Panc1 (cell line): ENCODE measurements at regions not wholly inside any gene's neighbourhood (a gene's known extent, or its start where the extent isn't known, plus 50 kb on each side); places are given as distances from the start of the nearest gene placed in this dataset.

ENCODE experiments used
- ATAC-seq: fragments of 200-7000 bp; cut with Tn5 transposase; 2 replicates; pipeline ENCODE4 v1.9.1; 2020; ENCODE audit warnings: mild to moderate bottlenecking, moderate library complexity
- BruUV-seq: library from RNA; stranded (reverse); fragments of 400-500 nt; replicated peaks from 2 replicates; lab custom pipeline; 2021; lab: Mats Ljungman, UMichigan
- CTCF ChIA-PET: fragments of 300-600 bp; sonication (Branson Sonifier 250); formaldehyde crosslinking; loops from one replicate; lab custom pipeline; 2022; ENCODE audit warnings: antibody characterized with exemption; lab: Charles Lee
- POLR2A ChIA-PET: fragments of 300-600 bp; sonication (Branson Sonifier 250); formaldehyde crosslinking; loops from one replicate; lab custom pipeline; 2022; ENCODE audit warnings: antibody characterized with exemption; lab: Charles Lee
- DNase-seq: peaks from one replicate; pipeline ENCODE4 v3.0.0-alpha.2; 2010; ENCODE audit warnings: low read depth, low spot score
- H3K27ac ChIP-seq: 2 replicates; pipeline ENCODE4 v1.5.1; 2011; ENCODE audit warnings: mild to moderate bottlenecking, low read length, inconsistent platforms
- H3K27me3 ChIP-seq: fragments of 200-500 bp; sonication (Bioruptor generic); 2 replicates; pipeline ENCODE4 v1.6.0; 2014; ENCODE audit warnings: low read length, inconsistent platforms; ENCODE audit not compliant: control insufficient read depth, insufficient read depth
- H3K36me3 ChIP-seq: fragments of 200-500 bp; sonication (Bioruptor generic); 2 replicates; pipeline ENCODE4 v1.5.1; 2014; ENCODE audit warnings: inconsistent platforms, mild to moderate bottlenecking, low read length, moderate library complexity; ENCODE audit not compliant: control insufficient read depth, insufficient read depth
- H3K4me1 ChIP-seq: 2 replicates; pipeline ENCODE4 v1.5.1; 2011; ENCODE audit warnings: inconsistent platforms, mild to moderate bottlenecking, low read length, moderate library complexity; ENCODE audit not compliant: control insufficient read depth, insufficient read depth
- H3K4me3 ChIP-seq, 2 experiments: 2 replicates each; pipeline ENCODE4 v1.5.1; 2011 to 2012; ENCODE audit warnings: low read depth in 2 of 2, low read length in 2 of 2, mild to moderate bottlenecking in 2 of 2, inconsistent platforms in 1 of 2, moderate library complexity in 1 of 2
- H3K9me3 ChIP-seq: fragments of 200-500 bp; sonication (Bioruptor generic); 2 replicates; pipeline ENCODE4 v1.5.1; 2014; ENCODE audit warnings: low read depth, mild to moderate bottlenecking, inconsistent platforms, low read length, moderate library complexity; ENCODE audit not compliant: control insufficient read depth, insufficient read depth
- POLR2AphosphoS5 ChIP-seq: IDR thresholded peaks from 2 replicates; pipeline ENCODE4 v1.6.1; 2012; ENCODE audit warnings: mild to moderate bottlenecking, low read depth, low read length, moderate library complexity
- SIN3A ChIP-seq: IDR thresholded peaks from 2 replicates; pipeline ENCODE4 v1.6.1; 2012; ENCODE audit warnings: low read depth, mild to moderate bottlenecking, low read length, moderate library complexity, borderline replicate concordance; ENCODE audit not compliant: insufficient read depth
- TCF7L2 ChIP-seq: IDR thresholded peaks from 2 replicates; pipeline ENCODE4 v1.6.1; 2011; ENCODE audit warnings: mild to moderate bottlenecking, low read depth, low read length, inconsistent platforms
- in situ Hi-C: cut with HindIII; loops from 2 replicates; pipeline ENCODE4 v1.10.0; 2016; ENCODE audit warnings: low sequenced_read_pairs, low pct_unique_long_range_greater_than_20kb
- intact Hi-C: fragments of 100-400 bp; cut with micrococcal nuclease; formaldehyde crosslinking; loops from one replicate; pipeline ENCODE4 v1.10.0; 2022; ENCODE audit not compliant: unreplicated experiment
- TF ChIP-seq, protein P1 (sequence below), 2 experiments: IDR thresholded peaks; 2 replicates each; pipeline ENCODE4 v1.6.1; 2011 to 2012; ENCODE audit warnings: low read depth in 2 of 2, control low read depth in 1 of 2, low read length in 1 of 2, mild to moderate bottlenecking in 1 of 2, moderate library complexity in 1 of 2; ENCODE audit not compliant: insufficient read depth in 1 of 2
- TF ChIP-seq, protein P2 (sequence below): fragments of 450-650 bp; IDR thresholded peaks from 2 replicates; pipeline ENCODE4 v1.5.1; 2017; ENCODE audit warnings: mild to moderate bottlenecking

DNA sequence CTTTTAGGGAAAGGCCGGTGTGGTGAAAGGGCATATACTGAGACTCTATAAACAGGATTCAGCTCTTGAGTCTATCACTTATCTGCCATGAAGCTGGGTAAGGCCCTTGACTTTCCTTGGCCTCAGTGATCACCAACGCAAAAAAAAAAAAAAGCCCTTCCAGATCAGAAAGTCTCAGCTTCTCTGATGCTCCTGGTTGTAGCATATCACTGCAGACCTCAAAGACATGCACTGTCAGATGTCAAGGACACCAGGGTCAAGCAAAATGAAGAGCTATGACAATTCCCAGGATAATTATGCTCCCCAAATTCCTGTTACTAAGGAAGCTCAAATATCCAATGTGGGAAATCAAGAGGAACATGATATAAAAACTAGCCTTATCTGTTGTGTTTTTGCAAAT, 68.3 kb upstream of the IFNE start:
- POLR2A ChIA-PET: interaction anchor here (0.6 to 0.7 kb wide), 3 partner anchors 17 to 1335 kb away, joined by 3 to 9 read pairs (median 4); no protein-coding TSS in a partner anchor
- in situ Hi-C loops: loop anchor here (10.0 kb wide), 1 partner anchor 124 kb away; no protein-coding TSS in a partner anchor
- no peak for DNase-seq
- TF ChIP-seq TCF7L2: no peak
- TF ChIP-seq, protein P1, sequence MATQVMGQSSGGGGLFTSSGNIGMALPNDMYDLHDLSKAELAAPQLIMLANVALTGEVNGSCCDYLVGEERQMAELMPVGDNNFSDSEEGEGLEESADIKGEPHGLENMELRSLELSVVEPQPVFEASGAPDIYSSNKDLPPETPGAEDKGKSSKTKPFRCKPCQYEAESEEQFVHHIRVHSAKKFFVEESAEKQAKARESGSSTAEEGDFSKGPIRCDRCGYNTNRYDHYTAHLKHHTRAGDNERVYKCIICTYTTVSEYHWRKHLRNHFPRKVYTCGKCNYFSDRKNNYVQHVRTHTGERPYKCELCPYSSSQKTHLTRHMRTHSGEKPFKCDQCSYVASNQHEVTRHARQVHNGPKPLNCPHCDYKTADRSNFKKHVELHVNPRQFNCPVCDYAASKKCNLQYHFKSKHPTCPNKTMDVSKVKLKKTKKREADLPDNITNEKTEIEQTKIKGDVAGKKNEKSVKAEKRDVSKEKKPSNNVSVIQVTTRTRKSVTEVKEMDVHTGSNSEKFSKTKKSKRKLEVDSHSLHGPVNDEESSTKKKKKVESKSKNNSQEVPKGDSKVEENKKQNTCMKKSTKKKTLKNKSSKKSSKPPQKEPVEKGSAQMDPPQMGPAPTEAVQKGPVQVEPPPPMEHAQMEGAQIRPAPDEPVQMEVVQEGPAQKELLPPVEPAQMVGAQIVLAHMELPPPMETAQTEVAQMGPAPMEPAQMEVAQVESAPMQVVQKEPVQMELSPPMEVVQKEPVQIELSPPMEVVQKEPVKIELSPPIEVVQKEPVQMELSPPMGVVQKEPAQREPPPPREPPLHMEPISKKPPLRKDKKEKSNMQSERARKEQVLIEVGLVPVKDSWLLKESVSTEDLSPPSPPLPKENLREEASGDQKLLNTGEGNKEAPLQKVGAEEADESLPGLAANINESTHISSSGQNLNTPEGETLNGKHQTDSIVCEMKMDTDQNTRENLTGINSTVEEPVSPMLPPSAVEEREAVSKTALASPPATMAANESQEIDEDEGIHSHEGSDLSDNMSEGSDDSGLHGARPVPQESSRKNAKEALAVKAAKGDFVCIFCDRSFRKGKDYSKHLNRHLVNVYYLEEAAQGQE (IDR thresholded peaks at IDR 0.05; ENCODE audit: insufficient read depth in 1 of 2, low read depth in 2 of 2, low read length in 1 of 2): no peak
- peak; percentile 12; the same call in 1 of the 2 replicates for TF ChIP-seq POLR2AphosphoS5
- Histone ChIP-seq H3K9me3 (no peaks in the 10 kb centered on the region), H3K36me3 (peaks cover 3% of the 10 kb centered on the region; the same call in 1 of the 2 replicates), H3K4me1 (peaks cover 95% of the 10 kb centered on the region), H3K27ac (peak overlapping the region; percentile 99), H3K4me3 (peak overlapping the region; percentile 3 to 34; a peak in 3 of 4 replicates), H3K27me3 (no peaks in the 10 kb centered on the region)
- no TSS peak for BruUV-seq
- ATAC-seq: 0 out of 2 replicates have a peak, but pooled peaks have one; percentile 19
- CTCF ChIA-PET: no interaction called here
- intact Hi-C loops: loop anchor here (5.0 to 10.0 kb wide), 2 partner anchors 37 to 46 kb away; no protein-coding TSS in a partner anchor

DNA sequence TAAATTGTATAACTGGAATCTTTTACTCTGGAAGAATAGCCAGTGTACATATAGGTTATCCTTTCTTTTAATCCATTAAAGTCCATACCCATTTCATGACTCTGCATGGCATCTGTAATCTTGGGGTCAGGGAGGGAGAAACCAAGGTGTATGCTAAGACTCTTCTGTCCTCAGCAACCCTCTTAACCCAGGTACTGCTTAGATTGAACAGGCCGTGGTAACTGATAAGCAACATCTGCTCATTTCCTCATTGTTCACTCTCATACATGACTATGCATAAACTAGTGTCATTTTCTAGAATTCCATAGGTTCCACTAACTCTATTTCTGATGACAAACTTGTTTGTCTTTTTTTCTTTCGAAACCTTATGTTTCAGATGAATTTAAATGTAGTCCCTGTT, 69.3 kb upstream of the IFNE start:
- POLR2A ChIA-PET: interaction anchor here (0.6 to 1.2 kb wide), 2 partner anchors 15 to 40 kb away, joined by 3 read pairs; no protein-coding TSS in a partner anchor
- intact Hi-C loops (loop anchor here (5.0 to 10.0 kb wide), 2 partner anchors 36 to 47 kb away; no protein-coding TSS in a partner anchor), in situ Hi-C loops (loop anchor here (10.0 kb wide), 1 partner anchor 123 kb away; no protein-coding TSS in a partner anchor)
- H3K4me3 ChIP-seq: peak overlapping the region; percentile 3 to 34; a peak in 2 of 4 replicates
- no peaks in the 10 kb centered on the region for H3K27me3 ChIP-seq
- DNase-seq (no peak), ATAC-seq (0 out of 2 replicates have a peak, but pooled peaks have one; percentile 15)
- peak overlapping the region; percentile 99 for H3K27ac ChIP-seq
- H3K4me1 ChIP-seq: peaks cover 90% of the 10 kb centered on the region
- TF ChIP-seq TCF7L2 (no peak), POLR2AphosphoS5 (no peak; the same call in 1 of the 2 replicates), SIN3A (no peak)
- TF ChIP-seq, protein P1 (IDR thresholded peaks at IDR 0.05; ENCODE audit: insufficient read depth in 1 of 2, low read depth in 2 of 2, low read length in 1 of 2): no peak
- TF ChIP-seq, protein P2, sequence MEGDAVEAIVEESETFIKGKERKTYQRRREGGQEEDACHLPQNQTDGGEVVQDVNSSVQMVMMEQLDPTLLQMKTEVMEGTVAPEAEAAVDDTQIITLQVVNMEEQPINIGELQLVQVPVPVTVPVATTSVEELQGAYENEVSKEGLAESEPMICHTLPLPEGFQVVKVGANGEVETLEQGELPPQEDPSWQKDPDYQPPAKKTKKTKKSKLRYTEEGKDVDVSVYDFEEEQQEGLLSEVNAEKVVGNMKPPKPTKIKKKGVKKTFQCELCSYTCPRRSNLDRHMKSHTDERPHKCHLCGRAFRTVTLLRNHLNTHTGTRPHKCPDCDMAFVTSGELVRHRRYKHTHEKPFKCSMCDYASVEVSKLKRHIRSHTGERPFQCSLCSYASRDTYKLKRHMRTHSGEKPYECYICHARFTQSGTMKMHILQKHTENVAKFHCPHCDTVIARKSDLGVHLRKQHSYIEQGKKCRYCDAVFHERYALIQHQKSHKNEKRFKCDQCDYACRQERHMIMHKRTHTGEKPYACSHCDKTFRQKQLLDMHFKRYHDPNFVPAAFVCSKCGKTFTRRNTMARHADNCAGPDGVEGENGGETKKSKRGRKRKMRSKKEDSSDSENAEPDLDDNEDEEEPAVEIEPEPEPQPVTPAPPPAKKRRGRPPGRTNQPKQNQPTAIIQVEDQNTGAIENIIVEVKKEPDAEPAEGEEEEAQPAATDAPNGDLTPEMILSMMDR: no peak
- H3K36me3 ChIP-seq: peaks cover 3% of the 10 kb centered on the region; the same call in 1 of the 2 replicates
- BruUV-seq: no TSS peak
- CTCF ChIA-PET: interaction anchor here (0.6 kb wide), 1 partner anchor 86 kb away, joined by 3 read pairs; no protein-coding TSS in a partner anchor
- H3K9me3 ChIP-seq: no peaks in the 10 kb centered on the region
